Upper lobe of right lung (tissue), 1 donor: ENCODE measurements at regions not wholly inside any gene's neighbourhood (a gene's known extent, or its start where the extent isn't known, plus 50 kb on each side); places are given as distances from the start of the nearest gene placed in this dataset.

Source experiments
- ATAC-seq: fragments of 200-7000 bp; cut with Tn5 transposase; one replicate; pipeline ENCODE4 v1.9.1; 2020; ENCODE audit warnings: mild to moderate bottlenecking, moderate library complexity
- DNase-seq: peaks from one replicate; pipeline ENCODE4 v3.0.0-alpha.2; 2020
- H3K27ac ChIP-seq: fragments of 200-600 bp; one replicate; pipeline ENCODE4 v1.8.0; 2022
- H3K27me3 ChIP-seq: fragments of 200-600 bp; one replicate; pipeline ENCODE4 v1.8.0; 2022; ENCODE audit warnings: mild to moderate bottlenecking
- H3K36me3 ChIP-seq: fragments of 200-600 bp; one replicate; pipeline ENCODE4 v1.8.0; 2022
- H3K4me1 ChIP-seq: fragments of 200-600 bp; one replicate; pipeline ENCODE4 v1.8.0; 2022
- H3K4me3 ChIP-seq: fragments of 200-600 bp; one replicate; pipeline ENCODE4 v1.8.0; 2022; ENCODE audit warnings: mild to moderate bottlenecking
- H3K9me3 ChIP-seq: fragments of 200-600 bp; one replicate; pipeline ENCODE4 v1.8.0; 2022
- intact Hi-C: fragments of 100-400 bp; cut with DNase I; formaldehyde crosslinking; loops from one replicate; pipeline ENCODE4 v1.11.0; 2022
- TF ChIP-seq, protein P1 (sequence below): fragments of 200-600 bp; IDR thresholded peaks from one replicate; pipeline ENCODE4 v1.8.0; 2022; ENCODE audit warnings: antibody characterized with exemption
- donor health status: DM: no; HTN: yes; CAD: no; lungs with severe emphysema.

DNA sequence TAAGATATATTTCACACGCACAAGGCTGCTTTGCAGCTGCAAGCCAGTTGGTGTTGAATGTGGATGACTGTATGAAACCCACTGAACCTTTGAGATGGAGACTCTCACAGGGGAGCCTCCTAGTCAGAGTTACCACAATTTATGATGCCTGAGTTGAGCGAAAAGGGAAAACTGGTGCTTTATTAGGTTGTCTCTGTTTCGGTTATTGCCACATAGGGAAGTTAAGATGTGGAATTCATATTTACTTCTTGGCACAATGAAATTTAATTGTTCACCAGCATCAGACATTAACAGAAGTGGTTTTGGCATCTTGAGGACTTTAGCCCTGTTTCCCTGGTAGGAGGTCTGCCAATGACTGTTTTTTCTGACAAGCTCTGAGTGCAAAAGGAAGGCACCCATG, 358.2 kb downstream of the SQOR start:
- Histone ChIP-seq H3K9me3 (no peaks in the 10 kb centered on the region), H3K4me3 (no peak overlapping the region), H3K27me3 (no peaks in the 10 kb centered on the region), H3K36me3 (no peaks in the 10 kb centered on the region), H3K4me1 (no peaks in the 10 kb centered on the region), H3K27ac (no peak overlapping the region)
- TF ChIP-seq, protein P1, sequence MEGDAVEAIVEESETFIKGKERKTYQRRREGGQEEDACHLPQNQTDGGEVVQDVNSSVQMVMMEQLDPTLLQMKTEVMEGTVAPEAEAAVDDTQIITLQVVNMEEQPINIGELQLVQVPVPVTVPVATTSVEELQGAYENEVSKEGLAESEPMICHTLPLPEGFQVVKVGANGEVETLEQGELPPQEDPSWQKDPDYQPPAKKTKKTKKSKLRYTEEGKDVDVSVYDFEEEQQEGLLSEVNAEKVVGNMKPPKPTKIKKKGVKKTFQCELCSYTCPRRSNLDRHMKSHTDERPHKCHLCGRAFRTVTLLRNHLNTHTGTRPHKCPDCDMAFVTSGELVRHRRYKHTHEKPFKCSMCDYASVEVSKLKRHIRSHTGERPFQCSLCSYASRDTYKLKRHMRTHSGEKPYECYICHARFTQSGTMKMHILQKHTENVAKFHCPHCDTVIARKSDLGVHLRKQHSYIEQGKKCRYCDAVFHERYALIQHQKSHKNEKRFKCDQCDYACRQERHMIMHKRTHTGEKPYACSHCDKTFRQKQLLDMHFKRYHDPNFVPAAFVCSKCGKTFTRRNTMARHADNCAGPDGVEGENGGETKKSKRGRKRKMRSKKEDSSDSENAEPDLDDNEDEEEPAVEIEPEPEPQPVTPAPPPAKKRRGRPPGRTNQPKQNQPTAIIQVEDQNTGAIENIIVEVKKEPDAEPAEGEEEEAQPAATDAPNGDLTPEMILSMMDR = no peak
- ATAC-seq = no peak
- intact Hi-C loops = no loop called here
- no peak for DNase-seq

DNA sequence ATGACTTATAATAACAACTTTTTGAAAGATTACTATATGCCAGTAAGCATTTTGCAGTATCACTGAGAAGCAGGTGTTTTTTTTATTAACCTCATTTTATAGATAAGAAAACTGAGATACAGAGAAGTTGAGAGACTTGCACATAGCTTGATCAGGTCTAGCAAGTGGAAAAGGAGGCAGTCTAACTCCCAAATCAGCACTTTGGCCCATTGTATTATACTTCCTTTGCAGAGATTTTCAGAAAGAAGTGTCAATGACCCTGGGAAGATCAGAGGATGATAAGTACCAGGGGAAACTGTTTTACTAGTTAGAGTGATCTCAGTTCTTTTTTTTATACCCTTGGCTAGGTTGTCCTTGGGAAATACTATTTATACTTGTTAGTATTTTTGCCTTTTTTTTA, 358.7 kb downstream of the SQOR start:
- H3K4me1 ChIP-seq = no peaks in the 10 kb centered on the region
- DNase-seq (no peak), ATAC-seq (no peak)
- intact Hi-C loops = no loop called here
- no peaks in the 10 kb centered on the region for H3K27me3 ChIP-seq
- TF ChIP-seq, protein P1 = no peak
- no peak overlapping the region for H3K27ac ChIP-seq
- no peaks in the 10 kb centered on the region for H3K36me3 ChIP-seq
- no peaks in the 10 kb centered on the region for H3K9me3 ChIP-seq
- H3K4me3 ChIP-seq = no peak overlapping the region

DNA sequence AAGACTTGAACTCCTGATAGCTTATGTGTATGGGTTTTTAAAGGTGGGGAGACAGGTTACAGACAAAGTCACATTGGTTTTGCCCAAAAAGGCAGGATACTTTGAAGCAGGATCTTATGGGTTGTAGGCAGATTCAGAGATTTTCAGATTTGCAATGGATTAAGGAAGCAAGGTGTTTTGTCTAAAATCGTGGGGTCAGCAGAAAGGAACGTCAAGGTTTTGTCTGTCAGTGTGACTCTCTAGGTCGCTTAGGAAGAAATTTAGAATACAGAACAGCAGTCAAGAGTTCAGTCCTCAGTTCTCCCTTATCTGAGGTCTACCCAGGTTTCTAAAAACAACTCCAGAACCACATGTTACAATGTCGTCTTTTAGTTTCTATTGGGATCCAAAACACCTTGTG, 361.0 kb downstream of the SQOR start:
- ATAC-seq (no peak), DNase-seq (no peak)
- H3K4me1 ChIP-seq = no peaks in the 10 kb centered on the region
- H3K36me3 ChIP-seq = no peaks in the 10 kb centered on the region
- no peak overlapping the region for H3K4me3 ChIP-seq
- H3K27ac ChIP-seq = no peak overlapping the region
- H3K9me3 ChIP-seq = peaks cover 1% of the 10 kb centered on the region
- TF ChIP-seq, protein P1 = no peak
- H3K27me3 ChIP-seq = no peaks in the 10 kb centered on the region
- intact Hi-C loops = no loop called here

DNA sequence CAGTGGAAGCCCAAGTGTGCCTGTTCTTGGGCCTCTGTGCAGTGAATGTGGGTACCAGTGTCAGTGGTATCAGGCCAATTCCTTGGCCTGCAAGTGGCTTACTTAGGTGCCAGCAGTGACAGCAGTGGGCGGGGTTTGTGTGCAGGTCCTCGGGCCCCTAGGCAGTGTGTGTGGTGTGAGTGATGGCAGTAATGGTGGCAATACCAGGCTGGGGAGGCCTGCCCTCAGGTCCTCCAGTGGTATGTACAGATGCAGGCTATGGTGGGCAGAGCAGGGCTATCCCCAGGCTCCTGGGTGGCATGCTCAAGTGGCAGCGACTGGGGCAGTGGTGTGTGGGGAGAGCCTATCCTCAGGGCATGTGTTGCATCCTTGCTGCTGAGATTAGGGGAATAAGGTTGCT, 379.7 kb downstream of the SQOR start:
- TF ChIP-seq, protein P1 = no peak
- no peaks in the 10 kb centered on the region for H3K36me3 ChIP-seq
- H3K27ac ChIP-seq = no peak overlapping the region
- peak; percentile 43 for ATAC-seq
- no peak for DNase-seq
- intact Hi-C loops = no loop called here
- H3K4me1 ChIP-seq = no peaks in the 10 kb centered on the region
- no peak overlapping the region for H3K4me3 ChIP-seq
- H3K9me3 ChIP-seq = peaks cover 6% of the 10 kb centered on the region
- no peaks in the 10 kb centered on the region for H3K27me3 ChIP-seq

DNA sequence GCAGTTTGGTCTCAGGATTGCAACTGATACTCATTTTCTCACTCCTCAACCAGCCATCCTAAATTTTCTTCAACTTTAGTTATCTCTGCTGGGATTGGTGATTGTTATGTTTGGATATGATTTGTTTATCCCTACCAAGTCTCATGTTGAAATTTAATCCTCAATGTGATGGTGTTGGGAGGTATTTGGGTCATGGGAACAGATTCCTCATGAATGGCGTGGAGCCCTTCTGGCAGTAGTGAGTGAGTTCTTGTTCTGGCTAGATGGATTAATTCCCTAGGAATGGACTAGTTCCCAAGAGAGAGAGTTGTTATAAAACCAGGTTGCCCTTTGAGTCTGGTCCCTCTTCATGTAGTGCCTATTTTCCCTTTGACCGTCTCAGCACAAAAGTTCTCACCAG, 399.9 kb downstream of the SQOR start:
- ATAC-seq (no peak), DNase-seq (no peak)
- Histone ChIP-seq H3K36me3 (no peaks in the 10 kb centered on the region), H3K9me3 (no peaks in the 10 kb centered on the region), H3K4me1 (no peaks in the 10 kb centered on the region), H3K27me3 (no peaks in the 10 kb centered on the region), H3K27ac (no peak overlapping the region), H3K4me3 (no peak overlapping the region)
- intact Hi-C loops = no loop called here
- TF ChIP-seq, protein P1 = no peak

DNA sequence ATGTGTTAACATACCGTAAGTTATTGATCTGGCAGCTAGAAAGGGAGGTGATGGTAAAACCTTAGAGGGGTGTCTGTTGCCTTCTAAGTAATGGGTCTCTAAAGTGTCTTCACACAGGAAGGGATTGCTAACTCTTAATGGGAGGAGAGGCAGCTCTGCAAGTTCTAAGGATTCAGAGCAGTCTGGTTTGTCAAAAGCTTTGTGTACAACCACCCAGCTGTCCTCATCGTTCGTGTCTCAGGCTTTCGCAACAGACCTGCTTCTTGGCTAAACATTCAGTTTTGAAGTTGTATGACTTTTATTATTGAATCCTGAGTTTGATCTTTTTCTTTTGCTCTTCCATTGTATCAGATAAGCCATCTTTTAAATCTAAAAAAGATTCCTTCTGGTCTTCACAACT, 404.9 kb downstream of the SQOR start:
- Histone ChIP-seq H3K27me3 (no peaks in the 10 kb centered on the region), H3K9me3 (no peaks in the 10 kb centered on the region), H3K27ac (no peak overlapping the region), H3K4me1 (no peaks in the 10 kb centered on the region), H3K4me3 (no peak overlapping the region), H3K36me3 (no peaks in the 10 kb centered on the region)
- DNase-seq (no peak), ATAC-seq (no peak)
- TF ChIP-seq, protein P1 = no peak
- intact Hi-C loops = no loop called here
